GM18511 (cell line): ENCODE measurements at regions not wholly inside any gene's neighbourhood (a gene's known extent, or its start where the extent isn't known, plus 50 kb on each side); places are given as distances from the start of the nearest gene placed in this dataset.
"Not testable (repeated sequence)": the region's sequence is repeated elsewhere in the genome, so short reads cannot be mapped to it uniquely, and the experiment has no call there.

ENCODE experiments used
- ATAC-seq: cut with Tn5 transposase; IDR thresholded peaks from one replicate; pipeline ENCODE4 v1.9.1; 2021; ENCODE audit warnings: mild to moderate bottlenecking, moderate library complexity; ENCODE audit not compliant: unreplicated experiment

DNA sequence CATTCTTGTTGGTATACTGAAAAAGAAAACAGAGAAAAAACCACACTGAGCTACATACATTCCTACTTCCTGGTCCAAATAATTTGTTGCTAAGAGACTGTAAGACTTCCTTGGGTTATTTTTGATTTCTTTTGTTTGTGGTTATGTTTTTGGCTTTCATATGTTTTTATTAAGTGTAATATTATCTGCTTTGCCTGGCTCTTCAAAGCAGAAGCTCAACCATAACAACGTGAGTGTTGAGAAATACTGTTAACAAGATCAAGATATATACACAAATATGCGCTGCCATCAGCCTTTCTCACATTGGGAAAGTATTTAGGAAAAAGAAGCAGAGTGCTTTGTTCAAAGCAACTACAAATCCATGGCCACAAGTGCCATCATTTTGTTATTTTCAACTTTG lies 556.2 kb upstream of the CBLB start:
- no peak for ATAC-seq

DNA sequence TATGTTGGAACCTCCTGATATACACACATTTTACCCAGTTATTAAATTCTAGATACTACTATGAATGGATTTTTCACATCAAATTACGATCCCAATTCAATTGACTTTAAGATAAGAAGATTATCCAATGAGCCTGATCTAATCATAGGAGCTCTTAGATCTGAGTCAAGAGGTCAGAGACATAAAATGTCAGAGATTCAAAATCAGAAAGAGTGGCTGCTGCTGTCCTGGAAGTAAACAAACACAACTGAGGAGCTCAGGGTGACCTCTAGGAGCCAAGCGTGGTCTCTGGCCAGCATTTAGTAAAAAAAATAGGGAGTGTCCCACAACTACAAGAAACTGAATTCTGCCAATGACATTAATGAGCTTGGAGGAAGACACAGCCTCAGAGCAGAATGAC lies 557.1 kb upstream of the CBLB start:
- no peak for ATAC-seq

DNA sequence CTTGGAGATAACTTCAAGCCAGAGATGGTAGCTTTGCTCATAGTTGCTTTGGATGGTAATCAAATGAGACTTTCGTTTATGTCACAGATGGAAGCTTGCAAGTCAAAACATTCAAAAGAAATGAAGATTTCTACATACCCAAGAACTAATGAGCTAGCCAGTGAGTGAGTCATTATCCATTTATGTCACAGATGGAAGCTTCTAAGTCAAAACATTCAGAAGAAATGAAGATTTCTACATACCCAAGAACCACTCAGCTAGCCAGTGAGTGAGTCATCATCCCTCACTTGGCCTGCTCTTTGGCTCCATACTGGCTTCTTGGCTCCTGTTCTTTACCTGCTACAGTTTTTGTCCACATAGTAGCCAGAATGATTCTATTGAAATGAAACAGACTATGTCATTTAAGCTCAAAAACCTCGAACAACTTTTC lies 559.8 kb upstream of the CBLB start:
- no peak for ATAC-seq

DNA sequence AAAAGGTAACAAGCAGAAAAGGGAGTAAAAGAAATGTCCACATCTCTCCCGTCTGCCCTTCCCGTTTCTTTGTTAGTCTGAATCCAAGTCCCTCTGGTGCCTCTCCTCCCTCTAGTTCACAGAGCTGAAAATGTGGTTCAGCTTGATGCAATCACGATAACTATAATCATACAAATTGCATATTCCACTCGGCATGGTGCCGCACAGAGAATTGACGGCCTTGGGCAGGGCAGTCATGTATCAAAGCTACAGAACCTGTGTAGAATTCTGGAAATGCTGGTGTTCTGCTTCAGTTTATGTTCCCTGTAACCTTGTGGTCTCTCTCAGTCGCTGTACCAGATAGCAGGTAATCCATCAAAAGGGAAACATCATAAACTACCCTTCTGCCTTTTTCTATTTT lies 562.9 kb upstream of the CBLB start:
- no peak for ATAC-seq

DNA sequence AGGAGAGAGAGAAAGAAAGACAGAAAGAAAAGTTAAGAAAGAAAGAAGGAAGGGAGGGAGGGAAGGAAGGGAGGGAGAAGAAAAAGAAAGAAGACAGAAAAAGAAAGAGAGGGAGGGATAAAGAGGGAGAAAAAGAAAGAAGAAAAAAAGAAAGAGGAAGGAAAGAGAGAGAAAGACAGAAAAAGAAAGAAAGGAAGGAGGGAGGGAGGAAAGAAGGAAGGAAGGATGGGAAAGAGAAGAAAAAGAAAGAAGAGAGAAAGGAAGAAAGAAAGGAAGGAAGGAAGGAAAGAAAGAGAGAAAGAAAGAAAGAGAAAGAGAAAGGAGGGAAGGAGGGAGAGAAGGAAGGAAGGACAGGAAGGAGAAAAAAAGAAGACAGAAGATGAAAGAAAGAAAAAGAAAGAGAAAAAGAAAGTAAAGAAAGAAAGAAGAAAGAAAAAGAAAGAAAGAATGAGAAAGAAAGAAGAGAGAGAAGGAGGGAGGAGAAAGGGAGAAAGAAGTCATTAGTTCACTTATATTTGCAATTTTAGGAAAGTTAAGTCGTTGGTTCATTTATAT lies 567.2 kb upstream of the CBLB start:
- ATAC-seq, result no peak

DNA sequence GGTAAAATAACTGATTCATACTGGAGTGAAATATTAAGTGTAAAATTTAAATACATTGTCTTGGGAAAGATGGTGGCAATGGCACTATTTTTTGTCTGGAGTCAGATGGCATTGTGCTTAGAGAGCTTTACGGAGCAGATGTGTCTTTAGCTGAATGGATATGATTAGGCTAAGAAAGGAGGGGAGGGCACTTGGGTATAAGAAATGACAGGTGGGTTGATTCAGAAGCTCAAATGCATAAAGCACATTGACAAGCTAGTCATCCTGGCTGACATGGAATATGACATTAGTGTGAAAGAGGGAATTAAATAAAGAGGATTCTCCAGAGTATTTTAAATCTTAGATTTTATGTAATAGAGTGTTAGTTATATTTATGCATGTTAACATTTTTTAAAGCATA lies 570.1 kb upstream of the CBLB start:
- ATAC-seq, result no peak

DNA sequence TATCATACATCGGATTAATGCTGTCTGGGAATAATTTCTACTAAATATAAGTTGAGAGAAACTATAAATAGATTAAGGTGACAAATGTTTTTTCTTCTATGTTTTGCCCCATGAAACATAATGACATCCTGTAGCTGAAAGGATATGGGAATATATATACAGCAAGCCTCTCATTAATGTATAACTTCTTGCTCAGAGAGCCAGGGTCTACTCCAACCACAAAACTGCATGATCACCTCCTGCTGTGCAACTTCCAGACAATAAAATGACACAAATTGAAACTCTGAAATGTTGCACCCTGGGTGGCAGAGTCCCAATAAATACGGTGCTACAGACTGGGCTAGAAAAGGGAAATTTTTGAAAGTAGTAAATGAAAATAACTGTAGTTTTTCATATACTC lies 571.9 kb upstream of the CBLB start:
- ATAC-seq, result peak; percentile 91

DNA sequence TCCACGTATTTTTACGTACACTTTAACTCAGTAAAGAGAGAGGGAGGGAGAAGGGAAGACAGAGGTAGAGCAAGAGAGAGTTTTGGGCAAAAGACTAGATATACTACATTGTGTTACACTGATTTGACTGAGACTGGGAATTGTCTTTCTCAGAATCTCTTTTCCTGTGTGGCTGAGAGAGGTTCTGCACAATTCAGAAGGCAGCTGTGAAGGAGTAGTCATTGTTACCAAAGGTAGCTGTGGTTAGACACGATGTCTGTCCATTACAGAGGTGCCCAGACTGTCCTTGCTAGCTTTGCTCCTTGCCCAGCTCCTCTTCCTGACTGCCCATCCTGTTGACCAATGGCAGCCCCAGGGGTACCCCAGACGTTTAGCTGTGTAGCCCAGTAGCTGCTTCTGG lies 577.5 kb upstream of the CBLB start:
- no peak for ATAC-seq

DNA sequence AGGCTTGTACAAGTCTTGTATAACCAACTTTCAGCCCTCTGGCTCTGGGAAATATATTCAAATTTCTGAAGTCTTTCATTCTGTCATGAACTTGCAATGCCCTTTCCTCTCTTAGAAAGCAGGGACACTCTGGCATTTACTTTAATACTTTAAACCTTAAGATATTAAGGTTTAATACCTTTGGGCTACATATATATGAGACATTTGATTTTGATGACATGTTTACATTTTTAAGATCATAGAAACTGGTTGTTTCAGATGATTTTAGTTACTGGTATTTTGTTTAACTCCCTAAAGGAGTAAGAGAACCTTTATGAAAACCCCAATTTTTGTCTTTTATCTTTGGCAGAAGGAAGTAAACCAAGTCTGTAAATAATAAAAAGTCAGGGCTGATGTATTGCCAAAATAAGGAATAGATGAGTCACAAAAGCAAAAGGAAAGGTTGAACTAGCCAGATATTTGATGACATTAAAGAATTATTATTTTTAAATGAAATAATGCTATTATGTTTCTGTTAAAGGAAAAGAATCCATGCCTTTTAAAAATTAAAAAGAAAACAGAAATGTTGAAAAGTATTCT lies 579.0 kb upstream of the CBLB start:
- ATAC-seq, result no peak

DNA sequence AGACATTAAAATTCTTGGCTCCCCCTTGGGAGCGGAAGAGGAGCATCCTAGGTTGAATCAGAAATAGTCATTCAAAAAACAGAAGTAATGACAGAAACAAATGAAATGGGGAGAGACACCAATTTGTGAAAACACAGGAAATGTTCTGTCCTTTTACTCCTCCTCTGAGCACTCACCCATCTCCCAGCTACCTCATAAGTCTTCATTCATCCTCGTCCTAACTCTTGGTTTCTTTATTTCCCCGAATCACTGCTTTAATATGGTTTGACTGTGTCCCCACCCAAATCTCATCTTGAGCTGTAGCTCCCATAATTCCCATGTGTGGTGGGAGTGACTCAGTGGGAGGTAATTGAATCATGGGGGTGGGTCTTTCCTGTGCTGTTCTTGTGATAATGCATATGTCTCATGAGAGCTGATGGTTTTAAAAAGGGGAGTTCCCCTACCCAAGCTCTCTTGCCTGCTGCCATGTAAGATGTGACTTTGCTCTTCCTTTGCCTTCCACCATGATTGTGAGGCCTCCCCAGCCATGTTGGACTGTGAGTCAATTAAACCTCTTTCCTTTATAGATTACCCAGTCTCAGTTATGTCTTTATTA lies 579.7 kb upstream of the CBLB start:
- ATAC-seq, result not testable (repeated sequence)

DNA sequence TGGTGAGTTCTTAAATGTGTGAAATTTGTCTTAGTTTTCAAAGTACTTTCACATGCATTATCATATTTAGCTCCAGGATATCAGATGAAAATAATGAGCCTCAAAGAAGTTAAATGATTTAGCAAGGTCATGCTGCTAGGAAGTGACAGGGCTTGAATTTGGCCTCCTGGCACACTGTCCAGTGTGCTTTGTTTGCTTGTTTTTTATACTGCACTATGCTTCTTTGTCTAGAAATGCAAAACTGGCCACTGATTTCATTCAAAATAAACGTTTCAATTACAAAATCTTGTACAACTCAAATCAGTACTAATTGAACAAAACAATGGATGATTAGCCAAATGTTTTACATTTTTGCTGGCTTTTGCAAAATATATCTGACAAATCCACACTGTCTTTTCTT lies 583.3 kb upstream of the CBLB start:
- no peak for ATAC-seq

DNA sequence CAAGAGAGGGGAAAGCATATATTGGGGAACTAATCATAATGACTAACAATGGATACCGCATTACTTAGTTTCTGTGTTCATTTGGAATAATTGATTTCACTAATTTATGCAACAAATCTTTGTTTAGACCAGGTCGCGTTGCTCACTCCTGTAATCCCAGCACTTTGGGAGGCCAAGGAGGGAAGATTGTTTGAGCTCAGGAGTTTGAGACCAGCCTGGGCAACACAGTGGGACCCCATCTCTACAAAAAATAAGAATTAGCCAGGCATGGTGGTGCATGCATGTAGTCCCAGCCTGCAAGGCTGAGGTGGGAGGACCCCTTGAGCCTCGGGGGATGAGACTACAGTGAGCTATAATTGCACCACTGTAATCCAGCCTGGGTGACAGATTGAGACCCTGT lies 585.7 kb upstream of the CBLB start:
- ATAC-seq, result no peak

DNA sequence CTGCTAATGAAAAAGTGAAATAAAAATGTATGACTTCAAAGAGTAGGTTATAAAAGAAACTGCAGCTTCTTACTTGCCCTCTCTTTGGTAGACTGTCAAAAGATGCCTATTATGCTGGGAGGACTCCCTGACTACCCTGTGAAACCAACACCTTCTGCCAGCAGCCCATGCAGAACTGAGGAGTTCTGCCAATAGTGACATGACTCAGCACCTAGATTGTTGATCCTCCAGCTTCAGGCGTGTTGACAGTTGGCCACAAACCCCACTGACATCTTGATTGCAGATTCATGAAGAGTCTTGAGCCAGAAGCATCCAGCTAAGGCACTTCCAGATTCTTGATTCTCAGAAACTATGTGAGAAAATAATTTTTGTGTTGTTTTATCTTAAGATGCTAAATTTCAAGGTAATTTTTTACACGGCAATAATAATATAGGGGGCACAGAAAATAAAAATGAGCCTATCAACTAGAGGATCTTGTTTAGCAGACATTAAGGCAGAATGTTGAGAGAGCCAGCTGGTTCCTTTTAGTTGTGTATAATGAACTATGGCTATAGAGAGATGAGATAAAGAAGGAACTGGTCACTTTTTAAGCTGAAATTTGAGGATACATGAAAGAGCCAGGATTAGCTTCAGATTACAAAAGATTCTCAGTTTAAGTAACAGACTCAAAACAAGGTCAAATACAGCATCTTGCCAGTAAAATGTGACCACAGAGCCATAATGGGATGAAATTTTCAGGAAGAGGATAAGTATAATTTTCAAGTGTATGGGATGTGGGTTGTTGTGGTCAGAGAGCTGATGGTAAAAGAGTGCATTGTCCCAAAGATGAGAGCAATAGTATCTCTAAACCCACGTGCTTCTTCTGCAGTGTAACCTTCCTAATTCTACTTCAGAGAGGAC lies 588.7 kb upstream of the CBLB start:
- peak; percentile 100 for ATAC-seq

DNA sequence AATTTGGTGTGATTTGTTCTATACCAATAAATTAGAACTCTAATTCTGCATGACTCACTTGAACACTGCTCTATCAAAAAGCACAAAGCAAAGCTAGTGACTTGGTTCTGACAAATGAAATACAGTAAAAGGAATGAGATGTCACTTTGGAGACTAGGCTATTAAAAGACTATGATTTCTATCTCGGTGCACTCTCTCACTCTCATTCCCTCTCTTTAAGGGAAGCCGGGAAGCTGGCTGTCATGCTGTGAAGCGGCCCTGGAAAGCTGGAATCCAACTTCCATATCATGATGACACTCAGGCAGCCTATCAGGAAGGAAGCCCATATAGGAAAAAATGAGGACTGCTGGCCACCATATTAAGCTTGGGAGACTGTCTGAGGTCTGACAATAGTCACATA lies 590.1 kb upstream of the CBLB start:
- ATAC-seq, result no peak

DNA sequence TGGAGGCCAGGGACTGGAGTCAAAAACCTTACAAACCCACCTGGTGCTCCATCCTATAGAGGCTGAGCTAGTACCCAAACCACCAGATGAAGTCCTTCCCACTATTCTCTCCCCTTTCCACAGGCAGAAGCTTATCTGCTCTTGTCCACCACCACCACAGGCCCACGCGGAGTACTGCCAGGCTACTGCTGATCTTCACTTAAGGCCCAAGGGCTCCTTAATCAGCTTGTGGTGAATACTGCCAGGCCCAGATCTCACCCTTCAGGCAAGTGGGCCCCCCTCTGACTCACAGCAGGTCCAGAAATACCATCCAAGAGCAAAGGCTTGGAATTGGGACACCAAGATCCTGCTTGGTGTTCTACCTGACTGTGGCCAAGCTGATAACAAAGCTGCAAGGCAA lies 598.1 kb upstream of the CBLB start:
- ATAC-seq, result no peak

DNA sequence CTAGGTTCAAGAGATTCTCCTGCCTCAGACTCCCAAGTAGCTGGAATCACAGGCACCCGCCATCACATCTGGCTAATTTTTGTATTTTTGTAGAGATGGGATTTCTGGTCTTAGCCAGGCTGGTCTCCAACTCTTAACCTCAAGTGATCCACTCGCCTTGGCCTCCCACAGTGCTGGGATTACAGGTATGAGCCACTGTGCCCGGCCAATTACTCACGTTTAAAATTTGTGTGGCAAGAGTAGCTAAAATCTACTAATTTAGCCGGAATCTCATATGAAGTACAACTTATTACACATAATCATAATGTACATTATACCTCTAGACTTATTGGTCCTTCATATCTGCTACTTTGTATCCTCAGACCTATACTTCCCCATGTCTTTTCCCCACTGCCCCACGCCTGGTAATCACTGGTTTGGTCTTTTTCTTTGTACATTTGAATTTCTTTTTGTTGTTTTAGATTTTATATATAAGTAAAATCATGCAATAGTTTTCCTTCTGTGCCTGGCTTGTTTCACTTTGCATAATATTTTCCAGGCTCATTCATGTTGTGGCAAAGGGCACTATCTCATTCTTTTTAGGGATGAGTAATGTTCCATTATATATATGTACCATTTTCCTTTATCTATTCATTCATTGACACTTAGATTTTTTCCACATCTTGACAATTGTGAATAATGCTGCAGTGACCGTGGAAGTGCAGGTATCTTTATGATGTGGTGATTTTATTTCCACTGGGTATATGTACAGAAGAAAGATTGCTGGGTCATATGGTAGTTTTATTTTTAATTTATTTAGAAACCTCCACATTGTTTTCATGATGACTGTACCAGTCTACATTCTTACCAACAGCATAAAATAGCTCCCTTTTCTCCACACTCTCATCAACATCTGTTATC lies 605.0 kb upstream of the CBLB start:
- ATAC-seq, result no peak

DNA sequence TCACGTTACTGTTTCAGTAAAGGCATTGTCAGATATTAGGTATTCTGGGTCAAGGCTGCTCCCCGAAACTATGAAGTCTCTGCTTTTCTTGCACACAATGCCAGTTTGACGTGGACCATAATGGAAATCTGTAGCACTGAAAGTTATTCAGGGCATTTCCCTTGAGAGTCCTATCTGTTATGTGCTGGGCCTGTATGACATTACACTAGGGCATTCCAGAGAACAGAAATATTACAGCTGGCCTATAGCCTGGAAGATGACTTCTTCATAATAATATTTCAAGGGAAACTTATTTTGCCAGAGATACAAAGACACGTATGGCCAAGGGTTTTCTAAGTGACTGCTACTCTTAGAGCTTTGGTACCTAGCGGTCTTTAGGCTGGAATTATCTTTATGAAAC lies 613.6 kb upstream of the CBLB start:
- no peak for ATAC-seq

DNA sequence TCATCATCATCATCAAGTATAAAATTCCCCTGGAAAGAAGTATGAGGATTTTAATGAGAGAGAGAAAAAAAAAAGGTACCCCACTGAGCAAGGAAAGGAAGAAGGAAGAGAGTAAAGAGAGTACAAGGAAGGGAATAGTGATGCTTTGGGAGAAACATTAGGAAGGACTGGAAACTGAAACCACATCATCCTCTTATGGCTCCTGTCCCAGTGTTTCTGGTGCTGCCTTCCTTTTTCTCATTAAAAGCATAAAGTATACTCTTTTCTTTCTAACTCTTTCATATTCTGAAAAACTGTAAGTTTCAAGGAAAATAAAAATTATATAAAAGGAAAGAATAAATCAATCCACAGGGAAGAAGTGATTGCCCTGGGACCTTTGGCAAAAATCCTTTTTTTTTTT lies 616.4 kb upstream of the CBLB start:
- no peak for ATAC-seq

DNA sequence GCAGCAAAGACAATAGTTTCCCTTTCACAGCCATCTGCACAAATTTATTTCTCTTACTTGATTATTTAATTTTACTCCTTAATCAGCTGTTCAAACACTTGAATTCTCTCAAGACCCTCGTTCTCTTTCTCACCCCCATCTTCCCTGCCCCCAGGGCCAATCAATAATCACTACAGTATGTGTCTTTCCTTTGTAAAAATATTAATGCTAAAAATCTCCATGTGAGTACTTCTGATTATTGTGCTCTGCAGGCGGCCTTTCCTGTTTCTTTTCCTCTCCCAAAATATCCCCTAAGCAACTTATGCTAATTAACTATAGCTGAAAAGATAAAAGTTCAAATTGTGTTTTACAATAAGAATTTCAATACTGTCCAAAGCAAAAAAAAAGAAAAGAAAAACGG lies 617.0 kb upstream of the CBLB start:
- no peak for ATAC-seq

DNA sequence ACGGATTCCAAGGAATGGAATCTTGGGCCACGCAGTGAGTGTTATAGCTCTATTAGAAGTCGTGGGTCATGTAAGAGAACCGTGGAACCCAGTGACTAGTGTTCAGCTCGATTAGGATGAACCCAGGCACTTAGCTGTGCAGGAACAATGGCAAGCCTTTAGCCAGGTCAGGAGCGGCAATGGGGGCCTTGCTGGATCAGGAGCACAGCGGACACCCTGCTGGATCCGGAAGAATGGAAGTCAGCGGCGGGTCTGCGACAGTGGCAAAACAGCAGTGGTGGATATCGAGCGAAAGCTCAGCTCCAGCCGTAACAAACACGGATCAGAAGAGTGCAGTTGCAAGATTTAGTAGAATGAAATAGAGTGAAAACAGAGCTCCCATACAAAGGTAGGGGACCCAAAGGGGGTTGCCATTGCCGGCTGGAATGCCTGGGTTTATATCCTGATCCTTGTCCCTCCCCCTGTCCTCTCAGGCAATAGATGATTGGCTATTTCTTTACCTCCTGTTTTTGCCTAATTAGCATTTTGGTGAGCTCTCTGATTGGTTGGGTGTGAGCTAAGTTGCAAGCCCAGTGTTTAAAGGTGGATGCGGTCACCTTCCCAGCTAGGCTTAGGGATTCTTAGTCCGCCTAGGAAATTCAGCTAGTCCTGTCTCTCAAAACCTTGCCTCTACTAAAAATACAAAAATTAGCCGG lies 618.3 kb upstream of the CBLB start:
- ATAC-seq, result not testable (repeated sequence)
